ENCODE measurements at regions not wholly inside any gene's neighbourhood (a gene's known extent, or its start where the extent isn't known, plus 50 kb on each side); places are given as distances from the start of the nearest gene placed in this dataset.
"Not testable (repeated sequence)": the region's sequence is repeated elsewhere in the genome, so short reads cannot be mapped to it uniquely, and the experiment has no call there.

DNA sequence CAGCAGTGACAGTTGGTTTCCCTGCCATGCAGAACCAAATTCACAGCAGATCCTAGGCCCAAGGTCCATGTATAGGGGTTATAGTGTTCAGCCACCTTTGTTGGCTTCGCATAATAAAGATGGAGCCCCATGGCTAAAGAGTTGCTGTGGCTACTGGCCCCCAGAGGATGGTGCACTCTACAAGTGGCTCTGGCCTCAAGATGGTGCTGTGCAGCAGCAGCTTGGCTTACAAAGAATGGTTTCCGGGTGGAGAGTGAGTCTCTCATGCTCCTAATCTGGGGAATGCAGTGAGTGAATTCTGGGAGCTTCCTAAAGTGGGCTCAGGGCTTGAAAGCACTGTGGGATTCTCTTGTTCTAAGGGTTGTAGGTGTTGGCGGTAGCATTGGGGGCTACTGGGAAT, 1199.7 kb downstream of the CNTNAP5 start:
- no peak for DNase-seq (ENCODE audit: low spot score)

DNA sequence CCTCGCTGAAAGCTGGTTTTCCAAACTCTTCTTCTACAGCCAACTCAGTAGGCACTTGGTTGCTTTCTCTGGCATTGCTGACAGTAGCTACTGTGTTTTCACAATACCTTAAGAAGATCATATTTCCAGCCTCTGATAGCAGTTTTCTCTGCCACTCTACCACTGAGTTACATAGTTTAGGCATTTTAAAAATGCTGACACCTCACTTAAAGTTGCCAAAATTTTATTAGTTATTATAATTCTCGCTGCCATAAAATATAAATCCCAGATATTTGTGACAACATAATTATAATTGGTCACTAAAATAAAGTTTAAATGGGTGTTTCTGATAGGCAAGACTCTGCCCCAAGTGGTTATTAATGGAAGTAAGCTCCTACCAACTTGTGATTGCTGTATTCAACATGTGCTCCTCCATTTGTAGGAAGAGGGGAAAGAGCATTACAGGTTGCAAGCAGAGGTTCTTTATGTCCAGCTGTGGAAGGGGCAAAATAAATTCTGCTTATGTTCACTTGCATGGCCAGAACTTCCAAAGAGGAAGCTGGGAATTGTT, 1202.8 kb downstream of the CNTNAP5 start:
- no peak for DNase-seq (ENCODE audit: low spot score)

DNA sequence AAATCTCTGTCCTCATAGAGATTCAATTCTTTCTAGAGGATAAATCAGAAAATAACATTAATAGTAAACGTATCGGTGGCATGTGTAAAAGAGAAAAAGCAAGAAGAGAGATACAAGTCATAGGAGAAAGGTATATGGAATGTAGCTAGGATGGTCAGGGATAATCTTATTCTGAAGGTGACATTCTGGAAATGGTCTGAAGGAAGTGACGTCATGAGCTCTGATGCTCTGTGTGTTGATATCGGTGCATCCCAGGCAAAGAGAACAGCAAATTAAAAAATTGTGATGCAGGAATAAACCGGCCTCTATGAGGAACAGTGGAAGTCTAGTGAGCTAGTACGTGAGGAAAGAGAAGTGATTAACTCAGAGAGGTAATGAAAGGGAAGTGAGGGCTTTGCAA, 1215.8 kb downstream of the CNTNAP5 start:
- no peak for DNase-seq (ENCODE audit: low spot score)

DNA sequence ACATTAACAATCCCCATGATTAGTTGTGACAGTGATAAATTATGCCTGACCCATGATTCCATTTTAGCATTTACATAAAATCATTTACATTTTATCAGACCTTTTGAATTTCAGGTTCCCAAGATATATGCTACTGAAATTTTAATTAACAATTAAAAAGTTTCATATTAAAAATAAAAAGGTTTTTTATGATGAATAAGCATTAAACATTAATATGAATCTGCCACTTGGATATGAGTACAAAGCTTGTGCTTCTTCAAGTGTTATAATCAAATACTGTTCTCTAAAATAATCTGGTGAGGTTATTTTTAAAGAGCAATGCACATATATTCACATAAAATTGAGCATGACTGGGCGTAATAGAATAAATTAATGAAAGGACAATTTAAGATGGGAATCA, 1218.0 kb downstream of the CNTNAP5 start:
- no peak for DNase-seq (ENCODE audit: low spot score)

DNA sequence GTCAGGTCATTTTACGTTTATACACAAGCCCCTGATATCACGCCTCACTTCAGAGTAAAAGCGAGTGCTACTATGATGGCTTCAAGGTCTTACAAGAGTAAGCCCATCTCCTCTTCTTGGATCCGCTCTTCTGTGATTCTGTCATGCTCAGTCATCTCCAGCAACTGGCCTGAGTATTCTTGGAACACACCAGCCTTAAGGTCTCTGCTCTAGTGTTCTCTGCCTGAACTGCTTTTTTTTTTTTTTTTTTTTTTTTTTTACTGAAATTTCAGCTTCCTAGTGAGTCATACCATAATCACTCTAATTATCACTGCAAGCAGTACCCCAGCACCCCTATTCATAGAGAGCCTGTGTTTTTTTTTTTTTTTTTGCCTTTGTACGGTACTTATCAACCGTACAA, 1228.9 kb downstream of the CNTNAP5 start:
- DNase-seq (ENCODE audit: low spot score): no peak

DNA sequence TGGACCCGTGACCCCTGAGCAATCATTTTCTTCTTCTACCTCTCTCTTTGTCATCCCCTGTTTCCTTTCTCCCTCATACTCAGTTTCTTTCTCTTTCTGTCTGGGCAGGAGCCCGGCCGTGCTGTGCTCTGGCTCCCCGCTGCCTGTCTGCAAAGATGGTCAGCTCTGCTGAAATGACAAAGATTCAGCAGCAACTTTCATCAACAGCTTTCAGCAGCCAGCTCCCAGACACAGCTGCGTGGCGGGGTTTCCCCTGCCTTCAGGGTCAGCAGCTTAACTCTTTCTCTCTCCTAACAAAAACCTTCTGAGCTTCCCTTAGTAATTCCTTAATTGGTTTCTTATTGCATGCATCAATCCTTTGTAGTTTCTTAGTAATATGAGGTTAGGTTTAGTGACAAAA, 1234.4 kb downstream of the CNTNAP5 start:
- no peak for DNase-seq (ENCODE audit: low spot score)

DNA sequence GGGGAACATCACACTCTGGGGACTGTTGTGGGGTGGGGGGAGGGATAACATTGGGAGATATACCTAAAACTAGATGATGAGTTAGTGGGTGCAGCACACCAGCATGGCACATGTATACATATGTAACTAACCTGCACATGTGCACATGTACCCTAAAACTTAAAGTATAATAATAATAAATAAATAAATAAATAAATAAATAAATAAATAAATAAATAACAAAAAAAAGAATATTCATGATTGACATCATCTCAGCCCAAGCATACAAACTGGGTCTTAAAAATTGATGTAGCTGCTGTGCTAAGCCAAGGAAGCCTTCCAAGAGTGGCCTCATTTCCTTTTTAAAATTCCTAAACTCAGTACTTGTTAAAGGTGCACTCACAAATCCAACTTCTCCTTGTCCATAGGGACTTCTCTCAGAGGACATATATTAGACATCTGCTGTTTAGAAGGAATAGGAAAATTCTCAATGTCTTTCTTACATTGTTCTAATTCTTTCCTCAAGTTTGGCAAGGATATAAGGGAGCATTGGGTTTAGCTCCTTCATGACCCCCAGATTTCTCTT, 1235.4 kb downstream of the CNTNAP5 start:
- DNase-seq (ENCODE audit: low spot score): not testable (repeated sequence)

DNA sequence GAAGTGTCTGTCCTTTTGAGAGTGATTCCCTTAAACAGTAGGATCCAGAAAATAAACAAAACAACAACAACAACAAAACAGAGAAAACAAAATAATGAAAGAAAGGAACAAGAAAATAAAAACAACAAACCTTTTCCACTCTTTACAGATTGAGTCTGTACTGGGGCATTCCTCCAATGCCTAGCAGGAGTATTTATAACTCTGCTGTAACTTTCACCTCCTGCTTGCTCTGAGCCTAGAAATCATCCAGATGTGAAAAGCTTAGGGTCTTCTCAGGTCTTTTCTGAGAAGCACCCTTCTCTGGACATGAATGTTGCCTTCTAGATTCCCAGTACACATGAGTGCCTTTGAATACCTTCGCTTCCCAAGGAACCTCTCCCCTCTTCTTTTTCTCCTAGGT, 1239.4 kb downstream of the CNTNAP5 start:
- DNase-seq (ENCODE audit: low spot score): no peak

DNA sequence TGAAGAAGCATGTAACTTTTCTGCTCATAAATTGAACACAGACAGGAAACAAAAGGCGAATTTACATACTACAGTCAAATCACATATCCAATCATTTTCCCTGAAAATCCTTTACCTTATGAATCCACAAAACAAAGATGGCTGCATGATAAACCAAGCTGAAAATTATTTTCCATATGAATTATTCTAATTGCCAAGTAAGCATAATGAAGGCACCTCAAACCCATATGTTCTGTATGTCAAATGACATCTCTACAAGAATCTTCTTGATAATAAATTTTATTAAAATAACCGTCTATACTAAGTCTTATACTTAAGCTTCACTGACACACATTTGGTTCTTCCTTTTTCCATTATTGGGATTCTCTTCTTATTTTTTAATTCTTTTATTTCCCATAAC, 1242.6 kb downstream of the CNTNAP5 start:
- DNase-seq (ENCODE audit: low spot score): no peak

DNA sequence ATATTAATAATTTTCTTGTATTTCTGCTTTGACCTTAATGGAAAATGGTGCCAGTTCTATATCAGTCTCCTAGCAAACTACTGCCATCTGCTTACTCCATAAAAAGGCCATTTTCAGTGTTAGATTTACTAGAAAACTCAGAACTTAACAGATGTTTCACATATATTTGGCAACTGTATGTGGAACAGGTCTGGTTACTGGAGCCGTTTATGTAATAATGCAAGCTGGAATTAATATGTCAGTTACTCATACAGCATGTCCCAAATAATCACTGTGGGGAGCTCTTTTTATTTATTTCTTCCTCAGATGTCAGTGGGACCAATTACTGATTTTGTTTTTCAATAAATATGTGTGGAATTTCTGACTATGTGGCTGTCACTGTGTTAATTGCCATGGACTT, 1247.6 kb downstream of the CNTNAP5 start:
- no peak for DNase-seq (ENCODE audit: low spot score)

DNA sequence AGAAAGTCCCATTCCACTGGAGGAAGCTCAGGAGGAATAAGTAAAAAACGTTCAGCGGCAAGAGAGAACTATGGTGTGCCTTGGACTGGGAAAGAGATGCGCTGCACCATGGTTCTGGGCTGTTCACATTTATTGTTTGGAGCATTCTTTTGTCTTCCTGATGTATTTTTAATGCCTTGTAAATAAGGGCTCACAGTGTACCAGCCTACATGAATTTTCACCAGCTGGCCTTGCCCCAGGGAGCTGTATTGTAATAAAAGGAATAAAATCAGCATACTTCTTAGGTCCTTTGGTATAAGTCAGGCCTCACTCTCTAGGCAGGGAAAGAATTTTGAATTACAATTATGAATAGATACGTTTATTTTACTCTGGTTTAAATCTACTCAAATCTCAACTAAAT, 1249.6 kb downstream of the CNTNAP5 start:
- no peak for DNase-seq (ENCODE audit: low spot score)

DNA sequence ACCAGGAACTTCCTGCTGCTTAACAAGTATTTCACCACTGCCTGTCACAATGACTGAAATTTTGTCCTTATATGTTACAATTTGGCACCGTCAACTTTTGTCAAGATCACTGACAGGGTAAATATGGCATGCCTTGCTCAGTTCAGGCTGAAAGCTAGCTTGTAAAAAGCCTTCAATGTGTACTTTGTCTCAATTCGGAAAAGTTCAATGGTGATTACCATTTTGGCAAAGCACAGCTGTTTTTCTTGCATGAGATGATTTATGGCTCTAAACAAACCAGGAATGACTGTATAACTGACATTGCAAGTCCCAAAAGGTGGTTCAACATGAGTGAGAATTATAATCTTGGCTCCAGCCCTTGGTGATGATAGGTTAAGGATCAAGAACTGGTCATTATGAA, 1255.2 kb downstream of the CNTNAP5 start:
- DNase-seq (ENCODE audit: low spot score): no peak

DNA sequence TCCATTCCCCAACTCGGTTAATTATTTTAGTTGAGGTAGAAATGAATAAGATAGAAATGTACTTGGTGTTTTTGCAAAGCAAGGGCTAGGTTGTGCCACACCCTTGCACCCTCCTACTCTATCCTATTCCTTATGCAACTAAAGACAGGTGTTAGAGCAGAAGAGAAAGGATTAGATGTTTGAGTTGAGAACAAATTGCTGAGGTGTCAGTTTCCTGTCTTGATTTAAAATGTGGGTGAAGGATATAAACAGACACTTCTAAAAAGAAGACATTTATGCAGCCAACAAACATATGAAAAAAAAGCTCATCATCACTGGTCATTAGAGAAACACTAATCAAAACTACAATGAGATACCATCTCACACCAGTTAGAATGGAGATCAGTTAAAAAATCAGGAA, 1256.2 kb downstream of the CNTNAP5 start:
- no peak for DNase-seq (ENCODE audit: low spot score)

DNA sequence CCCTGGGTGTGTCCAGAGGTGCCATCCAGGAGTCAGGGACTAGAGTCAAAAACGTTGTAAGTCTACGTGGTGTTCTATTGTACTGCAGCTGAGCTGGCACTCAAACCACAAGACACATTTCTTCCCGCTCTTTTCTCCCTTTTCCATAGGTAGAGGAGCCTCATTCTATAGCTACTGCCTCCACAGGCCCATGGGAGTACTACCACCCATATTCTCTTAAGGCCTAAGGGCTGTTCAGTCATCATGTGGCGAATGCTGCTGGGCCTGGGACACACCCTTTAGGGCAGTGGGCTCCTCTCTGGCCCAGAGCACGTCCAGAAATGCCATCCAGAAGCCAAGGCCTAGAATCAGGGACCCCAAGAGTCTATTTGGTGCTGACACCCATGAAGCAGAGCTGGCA, 1271.7 kb downstream of the CNTNAP5 start:
- no peak for DNase-seq (ENCODE audit: low spot score)

DNA sequence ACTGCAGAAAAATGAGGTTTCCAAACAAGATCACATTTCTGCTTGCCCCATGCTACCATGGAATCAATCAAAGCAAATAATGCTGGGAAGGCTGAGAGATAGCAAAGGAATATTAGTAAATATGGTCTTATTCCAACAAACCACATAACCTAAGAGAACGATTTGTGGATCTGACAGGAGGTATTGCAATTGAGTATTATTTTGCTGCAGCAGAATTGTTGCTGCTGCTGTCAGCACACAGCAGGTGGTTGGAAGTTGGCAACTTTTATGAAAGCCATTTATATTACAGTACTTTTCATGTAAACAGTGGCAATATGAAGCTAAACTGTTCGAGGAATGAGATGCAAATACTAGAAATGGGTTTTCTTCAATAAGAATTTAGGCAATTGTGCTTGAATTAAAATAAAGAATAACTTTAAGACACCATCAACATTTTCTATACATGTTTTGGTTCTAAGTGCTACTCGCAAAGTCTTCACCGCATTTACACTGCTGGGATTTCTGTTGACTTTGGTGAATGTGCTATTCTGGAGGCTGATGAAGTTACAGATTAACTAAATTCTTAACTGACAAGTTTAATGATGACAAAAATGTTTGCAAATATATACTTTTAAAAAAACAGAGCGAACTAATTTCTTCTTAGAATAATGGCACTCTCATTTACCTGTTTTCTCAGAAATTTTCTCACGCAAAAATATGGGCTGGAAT, 1285.7 kb downstream of the CNTNAP5 start:
- DNase-seq (ENCODE audit: low spot score): no peak

DNA sequence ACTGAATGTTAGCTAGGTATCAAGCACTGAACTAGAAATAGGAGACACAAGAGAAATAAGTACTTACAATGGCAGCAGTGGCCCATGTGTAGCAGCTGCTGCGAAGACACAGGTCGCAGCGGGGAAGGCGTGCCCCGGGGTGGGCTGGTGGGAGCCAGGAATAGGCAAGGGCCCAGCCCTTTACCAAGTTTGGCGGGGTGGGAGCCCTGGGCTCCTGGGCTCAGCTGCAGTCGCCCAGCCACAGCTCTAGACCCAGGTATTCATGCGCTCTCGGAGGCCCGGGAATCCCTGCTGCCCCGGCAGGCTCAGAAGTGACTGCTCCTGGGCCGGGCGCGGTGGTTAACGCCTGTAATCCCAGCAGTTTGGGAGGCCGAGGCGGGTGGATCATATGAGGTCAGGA, 1287.3 kb downstream of the CNTNAP5 start:
- no peak for DNase-seq (ENCODE audit: low spot score)

DNA sequence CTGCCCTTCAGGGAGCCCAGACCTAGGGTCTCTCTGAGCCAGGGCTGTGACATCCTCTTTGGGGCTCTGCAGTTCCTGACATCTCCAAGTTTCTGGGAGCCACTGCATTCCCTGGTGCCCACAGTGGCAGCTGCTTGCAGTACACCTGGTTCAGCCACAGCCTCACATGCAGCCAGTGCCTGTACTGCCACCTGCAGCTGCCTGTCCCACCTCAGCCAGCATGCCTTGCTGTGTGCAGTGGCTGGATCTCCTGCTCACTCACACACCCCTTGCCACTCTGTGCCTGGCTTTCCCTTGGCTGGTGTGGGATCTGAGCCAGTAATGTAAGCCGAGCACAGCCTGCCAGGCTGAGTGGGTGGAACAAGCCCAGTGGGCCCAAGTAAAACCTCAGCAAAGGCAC, 1288.7 kb downstream of the CNTNAP5 start:
- DNase-seq (ENCODE audit: low spot score): no peak

DNA sequence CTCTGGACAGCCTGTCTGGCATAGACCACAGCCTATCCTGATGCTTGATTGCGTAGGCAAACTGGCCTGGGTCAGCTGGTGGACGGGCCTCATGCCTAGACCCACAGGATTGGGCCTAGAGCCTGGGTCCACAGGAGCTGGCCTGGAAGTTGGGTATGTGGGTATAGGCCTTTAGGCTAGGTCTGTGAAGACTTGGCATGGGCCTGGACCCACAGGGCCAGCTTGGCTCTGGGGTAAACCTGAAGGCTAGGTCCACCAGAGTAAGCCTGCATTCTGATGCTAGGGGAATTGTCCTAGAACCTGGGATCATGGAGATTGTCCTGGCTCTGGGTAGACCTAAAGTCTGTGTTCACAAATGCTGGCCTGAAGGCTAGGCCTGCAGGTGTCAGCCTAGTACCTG, 1293.7 kb downstream of the CNTNAP5 start:
- no peak for DNase-seq (ENCODE audit: low spot score)

DNA sequence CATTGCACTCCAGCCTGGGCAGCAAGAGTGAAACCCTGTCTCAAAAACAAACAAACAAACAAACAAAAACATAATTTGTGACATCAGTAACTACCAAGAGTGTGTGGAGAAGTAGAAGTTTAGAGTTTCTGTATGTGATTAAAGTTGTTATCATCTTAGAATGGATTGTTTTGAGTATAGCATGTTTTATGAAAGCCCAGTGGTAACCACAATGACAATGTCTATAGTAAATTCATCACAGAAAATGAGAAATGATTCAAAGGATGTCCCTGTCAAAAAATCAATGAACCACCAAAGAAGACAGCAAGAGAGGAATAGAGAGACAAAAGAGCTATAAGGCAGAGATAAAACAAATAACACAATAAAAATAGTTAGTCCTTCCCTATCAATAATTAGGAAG, 1299.2 kb downstream of the CNTNAP5 start:
- no peak for DNase-seq (ENCODE audit: low spot score)

DNA sequence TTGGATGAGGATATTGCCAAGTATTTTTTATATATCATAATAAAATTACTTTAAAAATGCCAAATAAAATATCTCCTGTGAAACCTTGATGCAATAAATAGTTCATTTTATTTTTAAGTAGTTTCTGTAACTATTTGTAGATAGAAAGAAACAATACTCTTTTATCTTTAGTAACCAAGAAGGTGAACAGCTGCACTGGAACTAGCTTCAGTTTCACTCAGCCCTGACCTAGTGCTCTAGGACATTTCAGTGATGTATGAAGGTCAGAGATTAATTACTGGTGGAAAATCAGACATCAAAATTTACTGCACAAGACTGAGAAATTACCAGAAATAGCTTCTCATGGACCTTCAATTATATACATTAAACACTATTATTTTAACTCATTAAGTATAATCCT, 1305.0 kb downstream of the CNTNAP5 start:
- DNase-seq (ENCODE audit: low spot score): no peak

DNA sequence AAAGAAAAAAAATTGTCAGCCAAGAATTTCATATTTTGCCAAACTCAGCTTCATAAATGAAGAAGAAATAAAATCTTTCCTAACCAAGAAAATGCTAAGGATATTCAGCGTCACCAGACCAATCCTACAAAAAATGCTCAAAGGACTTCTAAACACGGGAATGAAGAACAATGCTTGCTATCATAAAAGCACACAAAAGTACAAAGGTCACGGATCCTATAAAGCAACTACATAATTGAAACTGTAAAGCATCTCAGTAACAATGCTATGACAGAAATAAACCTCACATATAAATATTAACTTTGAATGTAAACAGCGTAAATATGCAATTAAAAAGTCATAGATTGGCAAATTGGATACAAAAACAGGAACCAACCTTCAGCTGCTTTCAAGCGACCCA, 1314.6 kb upstream of the GYPC start:
- no peak for DNase-seq (ENCODE audit: low spot score)

DNA sequence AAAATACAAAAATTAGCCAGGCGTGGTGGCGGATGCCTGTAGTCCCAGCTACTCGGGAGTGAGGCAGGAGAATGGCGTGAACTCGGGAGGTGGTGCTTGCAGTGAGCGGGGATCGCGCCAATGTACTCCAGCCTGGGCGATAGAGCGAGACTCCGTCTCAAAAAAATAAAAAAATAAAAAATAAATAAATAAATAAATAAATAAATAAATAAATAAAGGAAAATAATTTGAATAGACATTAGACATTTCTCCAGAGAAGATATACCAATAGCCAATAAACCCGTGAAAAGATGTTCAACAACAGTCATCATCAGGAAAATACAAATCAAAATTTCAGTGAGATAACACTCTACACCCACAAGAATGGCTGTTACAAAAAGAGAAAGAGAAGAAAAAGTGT, 1302.4 kb upstream of the GYPC start:
- not testable (repeated sequence) for DNase-seq (ENCODE audit: low spot score)

DNA sequence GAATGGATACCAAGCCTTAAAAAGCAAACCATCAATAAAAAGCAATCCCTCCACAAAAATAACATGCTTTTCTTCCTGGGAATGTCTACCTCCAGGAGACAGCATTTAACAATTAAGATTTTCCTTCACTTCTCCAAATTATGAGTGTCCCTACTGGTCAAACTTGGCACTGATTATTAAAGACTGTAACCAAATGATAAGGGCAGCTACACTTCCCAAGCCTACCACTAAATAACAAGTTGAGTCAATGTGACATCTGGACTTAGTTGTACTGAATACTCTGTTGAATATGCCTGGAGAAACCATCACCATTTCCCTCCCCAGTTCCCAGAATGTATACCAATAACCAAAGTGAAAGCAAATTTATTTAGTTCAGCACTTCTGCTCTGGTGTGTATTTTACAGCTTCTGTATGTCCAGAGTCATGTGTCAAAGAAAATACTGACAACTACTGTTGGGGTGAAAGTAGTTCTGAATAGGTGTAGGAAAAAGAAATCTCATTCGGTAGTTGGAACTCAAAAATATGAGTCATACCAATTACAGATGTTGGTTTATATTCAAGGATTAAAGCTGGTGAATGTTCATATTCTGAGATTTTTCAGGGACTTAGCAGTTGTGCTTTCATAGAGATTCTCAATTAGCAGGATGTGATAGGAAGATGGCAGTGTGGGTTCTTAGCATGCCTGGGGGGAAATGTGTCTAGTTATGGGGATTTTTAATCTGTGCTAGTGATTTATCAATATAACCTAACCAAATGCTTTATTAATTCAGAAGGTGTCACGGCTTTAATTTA, 1291.6 kb upstream of the GYPC start:
- no peak for DNase-seq (ENCODE audit: low spot score)

DNA sequence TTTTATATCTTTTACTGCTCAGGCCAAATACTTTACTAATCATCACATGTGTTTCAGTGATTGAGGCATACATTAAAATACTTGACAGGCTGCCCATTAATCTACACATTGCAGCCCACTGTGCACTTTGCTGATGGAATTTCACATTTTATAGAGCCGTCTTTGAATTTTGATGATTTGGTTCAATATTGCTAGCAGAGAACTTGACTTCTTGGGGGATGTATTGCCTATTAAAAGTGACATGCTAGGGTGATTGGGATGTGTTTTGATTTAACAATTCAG, 1291.0 kb upstream of the GYPC start:
- no peak for DNase-seq (ENCODE audit: low spot score)

Measured in germinal center (tissue), 1 donor.